ENCODE measurements at regions not wholly inside any gene's neighbourhood (a gene's known extent, or its start where the extent isn't known, plus 50 kb on each side); places are given as distances from the start of the nearest gene placed in this dataset.

DNA sequence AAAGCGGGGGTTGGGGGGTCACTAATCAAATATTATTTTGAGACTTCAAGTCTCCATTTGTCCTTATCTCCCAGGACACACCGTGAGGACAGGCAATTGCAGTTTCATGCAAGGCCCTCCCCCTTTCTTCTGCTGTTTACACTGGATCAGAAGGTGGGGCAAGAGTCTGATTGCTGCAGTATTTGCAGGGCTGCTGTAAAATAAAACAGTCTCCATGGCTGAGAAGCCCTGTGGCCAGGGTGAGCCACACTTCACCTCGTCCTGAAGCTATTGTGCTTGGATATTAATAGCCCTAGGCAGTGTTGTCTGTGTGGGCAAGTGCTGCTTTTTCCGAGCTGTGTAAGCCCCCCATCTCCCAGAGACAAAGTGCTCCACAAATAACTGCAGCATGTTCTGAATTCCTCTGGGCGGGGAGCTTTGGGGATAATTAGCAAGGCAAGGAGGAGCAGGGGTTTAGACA, 187.4 kb upstream of the NTF3 start:
- no peak for TF ChIP-seq POLR2A (IDR thresholded peaks at IDR 0.05; ENCODE audit: low read depth, low read length)
- DNase-seq (ENCODE audit: insufficient read length, low spot score) (no peak), FAIRE-seq (no peak)

DNA sequence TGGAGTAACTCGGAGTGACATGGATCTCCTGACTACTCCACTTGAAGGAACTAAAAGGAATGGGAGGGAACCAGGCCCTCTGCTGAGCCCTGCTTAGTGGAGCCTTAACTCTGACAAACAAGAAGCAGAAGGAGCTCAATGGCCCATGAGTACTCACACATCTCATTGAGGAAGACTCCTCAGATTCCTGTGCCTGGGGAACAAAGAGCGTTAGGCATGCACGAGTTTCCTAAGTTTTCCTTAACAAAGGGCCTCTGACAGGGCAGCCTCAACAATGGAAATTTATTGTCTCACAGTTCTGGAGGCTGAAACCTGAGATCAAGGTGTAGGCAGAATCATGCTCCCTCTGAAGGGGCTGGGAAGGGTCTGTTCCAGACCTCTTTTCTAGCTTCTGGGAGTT, 185.7 kb upstream of the NTF3 start:
- no peak for FAIRE-seq
- TF ChIP-seq POLR2A (IDR thresholded peaks at IDR 0.05; ENCODE audit: low read depth, low read length) = no peak
- no peak for DNase-seq (ENCODE audit: insufficient read length, low spot score)

DNA sequence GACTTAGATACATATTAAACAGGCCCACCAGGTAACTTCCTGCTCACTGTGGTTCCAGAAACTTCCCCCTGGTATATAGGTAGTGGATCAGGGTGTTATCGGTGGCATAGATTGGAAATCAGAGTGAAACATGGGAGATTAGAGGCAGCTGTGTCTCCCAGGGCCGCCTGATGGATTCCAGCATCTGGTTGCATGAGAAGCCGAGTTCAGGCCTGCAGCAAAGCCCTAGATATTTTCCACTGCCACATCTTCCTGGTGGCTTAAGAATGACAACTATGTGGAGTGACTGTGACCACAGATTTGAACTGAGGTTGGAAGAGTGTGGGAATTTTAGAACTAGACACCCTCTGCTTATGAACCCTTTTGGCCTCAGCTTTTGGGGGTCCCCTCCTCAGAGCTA, 184.8 kb upstream of the NTF3 start:
- FAIRE-seq (no peak), DNase-seq (ENCODE audit: insufficient read length, low spot score) (no peak)
- no peak for TF ChIP-seq POLR2A (IDR thresholded peaks at IDR 0.05; ENCODE audit: low read depth, low read length)

DNA sequence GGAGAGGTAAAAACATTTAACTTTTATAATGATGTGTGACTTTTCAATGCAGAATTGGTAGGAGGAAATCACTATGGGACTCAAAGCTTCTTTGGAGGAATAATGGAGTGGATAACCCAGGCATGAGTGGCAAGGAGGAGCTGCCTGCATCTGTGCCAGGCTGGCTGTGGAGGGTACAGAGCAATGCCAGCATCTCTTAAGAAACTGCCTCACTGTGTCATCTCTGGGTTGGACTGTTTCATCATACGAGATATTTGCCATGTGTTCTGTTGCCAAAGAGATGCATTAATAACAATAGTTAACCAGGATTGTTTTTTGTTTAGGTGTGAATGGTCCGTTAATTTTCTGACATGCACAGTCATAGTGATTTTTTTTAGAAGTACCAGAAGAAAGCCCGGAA, 183.7 kb upstream of the NTF3 start:
- no peak for FAIRE-seq
- TF ChIP-seq POLR2A (IDR thresholded peaks at IDR 0.05; ENCODE audit: low read depth, low read length) = no peak
- DNase-seq (ENCODE audit: insufficient read length, low spot score) = no peak

DNA sequence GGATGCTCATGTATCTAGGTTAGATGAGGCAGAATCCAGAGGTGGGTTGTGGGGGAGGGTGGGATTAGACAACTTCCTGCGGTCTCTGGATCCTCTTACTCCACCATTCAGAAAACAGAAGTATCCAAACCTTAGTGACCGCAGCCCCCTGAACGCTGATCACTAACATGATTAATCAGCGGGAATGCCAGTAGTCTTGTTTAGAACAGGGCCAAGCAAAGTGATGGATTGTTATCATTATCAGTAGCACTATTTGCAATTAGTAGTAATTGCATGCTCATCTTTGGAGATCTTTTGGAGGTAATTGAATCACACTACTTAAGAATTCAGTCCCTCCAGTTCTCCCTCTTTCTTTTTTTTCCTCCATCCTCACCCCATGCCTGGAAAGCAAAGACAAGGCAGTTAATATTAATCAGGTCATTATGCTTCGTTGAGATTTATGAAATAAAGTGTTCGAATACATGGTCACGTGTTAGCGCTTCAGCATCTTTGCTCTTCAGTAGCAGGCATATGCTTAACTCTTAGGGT, 182.8 kb upstream of the NTF3 start:
- no peak for DNase-seq (ENCODE audit: insufficient read length, low spot score)
- no peak for FAIRE-seq
- no peak for TF ChIP-seq POLR2A (IDR thresholded peaks at IDR 0.05; ENCODE audit: low read depth, low read length)

DNA sequence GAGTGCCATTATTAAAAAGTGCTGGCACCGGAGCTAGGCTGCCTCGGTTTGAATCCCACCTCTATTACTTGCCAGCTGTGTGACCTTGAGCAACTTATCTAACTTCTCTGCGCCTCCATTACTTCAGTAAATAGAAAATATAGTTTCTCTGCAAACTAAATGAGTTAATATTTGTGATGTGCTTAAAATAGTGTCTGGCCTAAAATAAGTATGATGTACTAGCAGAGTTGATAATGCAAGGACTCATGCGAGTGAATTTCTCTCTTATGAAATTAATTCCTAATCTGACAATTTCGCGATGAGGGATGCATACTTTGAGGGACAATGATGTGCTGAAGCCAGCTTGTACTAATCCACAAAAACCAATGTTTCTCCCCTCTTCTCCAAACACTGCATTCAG, 180.8 kb upstream of the NTF3 start:
- TF ChIP-seq POLR2A (IDR thresholded peaks at IDR 0.05; ENCODE audit: low read depth, low read length) = no peak
- DNase-seq (ENCODE audit: insufficient read length, low spot score) (no peak), FAIRE-seq (no peak)

DNA sequence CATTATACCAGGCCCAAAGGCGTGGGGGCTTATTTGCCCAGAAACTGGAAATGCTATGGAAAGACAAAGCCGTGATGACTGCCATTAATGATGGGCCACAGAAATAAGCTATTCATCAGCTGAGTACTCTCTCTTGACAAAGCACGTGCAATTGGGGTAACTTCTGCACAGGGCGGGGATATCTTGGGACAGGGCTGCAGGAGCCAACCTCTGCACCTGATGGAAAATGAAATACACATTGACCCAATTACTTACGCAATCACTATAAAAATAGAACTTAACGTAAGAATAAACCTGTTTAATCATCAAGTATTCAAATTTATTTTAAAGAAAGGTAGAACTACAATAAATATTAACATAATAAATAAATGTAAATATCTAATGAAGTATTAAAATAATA, 180.1 kb upstream of the NTF3 start:
- DNase-seq (ENCODE audit: insufficient read length, low spot score) (no peak), FAIRE-seq (no peak)
- no peak for TF ChIP-seq POLR2A (IDR thresholded peaks at IDR 0.05; ENCODE audit: low read depth, low read length)

DNA sequence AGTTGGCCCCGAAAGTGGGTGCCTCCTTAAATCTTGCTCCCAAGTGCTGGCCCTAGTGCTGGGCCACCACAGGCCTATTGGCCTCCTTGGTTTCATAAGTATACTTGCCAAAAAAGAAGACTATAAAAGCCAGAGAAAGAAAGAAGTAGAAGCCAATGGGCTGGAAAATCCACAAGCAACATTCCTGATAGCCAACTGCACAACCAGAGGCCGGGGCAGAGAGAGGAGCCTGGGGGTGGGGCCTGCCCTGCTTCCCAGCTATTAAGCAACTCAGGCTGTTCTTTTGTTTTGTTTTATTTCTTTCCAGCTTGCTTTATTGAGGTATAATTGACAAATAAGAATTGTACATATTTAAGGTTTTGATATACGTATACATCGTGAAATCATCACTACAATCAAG, 177.2 kb upstream of the NTF3 start:
- TF ChIP-seq POLR2A (IDR thresholded peaks at IDR 0.05; ENCODE audit: low read depth, low read length) = no peak
- DNase-seq (ENCODE audit: insufficient read length, low spot score) = no peak
- FAIRE-seq = no peak

DNA sequence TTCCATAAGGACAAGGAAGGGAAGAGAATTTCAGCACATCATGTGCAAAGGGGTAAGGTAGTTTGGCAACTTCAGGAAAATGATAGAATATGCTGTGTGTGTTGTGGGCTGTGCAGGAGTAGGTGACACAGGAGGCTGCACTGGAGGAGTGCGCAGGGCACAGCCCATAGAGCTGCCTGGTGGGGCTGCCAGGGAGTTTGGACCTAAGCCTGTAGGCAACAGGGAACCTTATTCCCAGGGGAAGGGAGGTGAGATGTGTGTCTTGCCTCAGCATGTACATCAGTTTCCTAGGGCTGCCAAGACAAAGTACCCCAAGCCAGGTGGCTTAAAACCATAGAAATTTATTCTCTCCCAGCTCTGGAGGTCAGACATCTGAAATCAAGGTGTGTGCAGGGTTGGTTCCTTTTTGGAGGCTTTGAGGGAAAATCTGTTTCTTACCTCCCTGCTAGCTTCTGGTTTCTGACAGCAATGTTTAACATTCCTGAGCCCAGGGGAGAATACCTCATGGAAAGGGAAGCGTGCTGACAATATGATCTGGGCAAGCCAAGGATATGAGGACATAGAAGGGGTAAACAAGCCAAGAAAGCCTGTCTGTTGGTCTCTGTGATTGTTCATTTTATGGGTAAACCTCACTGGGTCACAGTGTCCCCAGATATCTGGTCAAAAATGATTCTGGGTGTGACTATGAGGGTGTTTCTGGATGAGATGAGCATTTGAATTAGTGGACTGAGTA, 174.0 kb upstream of the NTF3 start:
- TF ChIP-seq POLR2A (IDR thresholded peaks at IDR 0.05; ENCODE audit: low read depth, low read length) = no peak
- FAIRE-seq = peak; percentile 33
- no peak for DNase-seq (ENCODE audit: insufficient read length, low spot score)

DNA sequence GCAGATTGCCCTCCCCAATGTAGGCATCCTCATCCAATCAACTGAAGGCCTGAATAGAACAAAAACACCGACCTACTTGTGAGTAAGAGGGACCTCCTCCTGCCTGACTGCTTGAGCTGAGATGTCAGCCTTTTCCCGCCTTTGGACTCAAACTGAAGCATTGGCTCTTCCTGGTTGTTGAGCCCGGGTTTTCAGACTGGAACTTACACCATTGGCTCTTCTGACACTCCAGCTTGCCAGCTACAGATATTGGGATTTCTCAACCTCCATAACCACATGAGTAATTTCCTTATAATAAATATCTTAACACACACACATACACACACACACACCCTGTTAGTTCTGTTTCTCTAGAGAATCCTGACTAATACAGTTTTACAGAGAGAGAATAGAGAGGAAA, 173.4 kb upstream of the NTF3 start:
- no peak for TF ChIP-seq POLR2A (IDR thresholded peaks at IDR 0.05; ENCODE audit: low read depth, low read length)
- DNase-seq (ENCODE audit: insufficient read length, low spot score) (peak; percentile 39), FAIRE-seq (peak; percentile 81)

DNA sequence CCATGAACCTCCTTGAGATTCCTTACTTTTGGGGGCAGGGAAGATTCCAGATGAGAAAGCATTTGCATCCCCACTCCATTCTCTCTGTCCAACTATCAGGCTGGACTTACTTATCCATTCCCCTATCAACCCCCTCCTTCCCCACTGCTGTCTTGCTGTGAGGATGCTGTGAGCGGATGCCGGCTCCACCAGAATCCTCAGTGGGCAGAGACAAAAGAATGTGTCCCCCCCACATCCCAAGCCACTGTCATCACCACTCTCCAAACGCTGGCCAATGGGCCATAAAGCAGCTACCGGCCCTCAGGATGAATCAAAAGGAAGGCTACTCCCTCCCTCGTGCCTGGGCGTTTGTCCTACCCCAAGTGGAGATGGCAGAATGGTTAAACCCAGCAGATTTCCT, 173.0 kb upstream of the NTF3 start:
- FAIRE-seq (no peak), DNase-seq (ENCODE audit: insufficient read length, low spot score) (no peak)
- TF ChIP-seq POLR2A (IDR thresholded peaks at IDR 0.05; ENCODE audit: low read depth, low read length) = no peak

DNA sequence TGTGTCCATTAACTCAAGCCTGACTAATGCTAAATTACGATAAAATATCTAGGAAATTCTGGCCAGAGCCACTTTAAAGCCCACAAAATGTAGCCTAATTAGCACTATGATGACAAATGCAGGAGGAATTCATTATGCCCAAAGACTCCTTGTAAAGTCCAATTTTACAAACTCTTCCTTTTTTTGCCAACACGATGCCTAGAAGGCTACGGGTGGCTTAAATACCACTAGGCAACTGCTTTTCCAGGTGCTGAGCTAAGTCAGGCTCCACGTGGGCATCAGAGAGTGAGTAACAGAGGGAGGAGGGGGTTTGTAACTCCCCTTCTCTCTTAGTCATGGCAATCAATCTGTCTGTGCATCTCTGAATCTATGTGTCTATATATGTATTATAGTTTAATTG, 172.4 kb upstream of the NTF3 start:
- TF ChIP-seq POLR2A (IDR thresholded peaks at IDR 0.05; ENCODE audit: low read depth, low read length) = no peak
- no peak for FAIRE-seq
- DNase-seq (ENCODE audit: insufficient read length, low spot score) = no peak

DNA sequence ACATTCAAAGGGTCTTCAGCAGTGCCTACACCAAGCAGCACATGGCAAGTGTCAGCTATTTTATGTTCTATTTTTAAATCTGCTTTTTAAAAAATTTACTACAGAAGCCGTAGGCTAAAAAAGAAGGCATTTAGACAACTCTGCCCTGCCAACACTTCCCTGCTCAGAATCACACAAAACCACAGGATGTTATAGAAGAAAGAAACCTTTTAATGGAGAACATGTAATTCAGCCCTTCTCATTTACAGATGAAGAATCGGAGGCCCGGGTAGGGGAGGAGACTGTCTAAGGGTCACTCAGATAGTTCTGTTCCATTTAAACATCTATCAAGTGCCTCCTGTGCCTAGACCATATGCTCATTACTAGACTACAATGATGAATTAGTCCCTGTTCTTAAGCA, 171.8 kb upstream of the NTF3 start:
- no peak for TF ChIP-seq POLR2A (IDR thresholded peaks at IDR 0.05; ENCODE audit: low read depth, low read length)
- FAIRE-seq (no peak), DNase-seq (ENCODE audit: insufficient read length, low spot score) (no peak)

DNA sequence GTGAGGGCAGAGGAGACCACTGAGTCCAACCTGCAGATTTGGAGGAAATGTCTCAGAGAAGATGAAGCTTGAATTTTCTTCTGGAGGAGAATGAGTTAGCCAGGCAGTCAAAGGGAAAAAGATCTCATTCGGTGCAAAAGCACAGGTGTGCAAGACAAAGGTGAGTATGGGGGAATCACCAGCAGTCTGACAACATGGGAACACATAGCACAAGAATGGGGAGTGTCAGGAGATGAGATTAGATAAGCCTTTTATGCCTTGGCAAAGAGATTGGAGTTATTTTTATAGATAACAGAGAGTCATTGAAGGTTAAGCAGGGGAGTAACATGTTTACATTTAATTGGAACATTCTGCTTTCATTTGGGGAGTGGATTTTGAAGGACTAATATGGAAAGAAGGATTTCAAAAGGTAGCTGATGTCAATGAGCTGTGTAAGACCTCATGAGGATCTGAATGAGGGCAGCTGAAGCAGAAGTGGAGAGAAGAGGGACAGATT, 171.3 kb upstream of the NTF3 start:
- no peak for DNase-seq (ENCODE audit: insufficient read length, low spot score)

DNA sequence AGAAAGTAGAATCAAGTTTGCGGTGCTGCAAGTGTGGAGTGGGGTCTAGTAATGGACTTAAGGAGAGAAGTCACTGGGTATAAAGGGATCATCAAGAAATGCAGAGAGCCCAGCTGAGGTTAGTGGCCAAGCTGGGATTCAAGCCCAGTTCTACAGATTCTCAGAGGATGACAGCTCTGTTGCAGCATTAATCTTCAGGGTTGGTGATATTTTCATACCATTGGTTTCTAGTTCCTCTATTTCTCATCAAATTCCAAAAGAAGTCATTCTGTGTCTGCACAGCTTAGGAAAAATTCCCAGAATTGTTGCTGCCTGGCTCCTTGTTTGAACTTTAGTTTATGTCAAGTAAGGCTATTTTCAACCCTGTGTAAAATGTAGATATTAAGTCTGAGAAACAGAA, 169.5 kb upstream of the NTF3 start:
- no peak for DNase-seq (ENCODE audit: insufficient read length, low spot score)
- TF ChIP-seq POLR2A (IDR thresholded peaks at IDR 0.05; ENCODE audit: low read depth, low read length) = no peak
- FAIRE-seq = no peak

More for the DNA sequence above, 171.3 kb upstream of the NTF3 start:
- no peak for TF ChIP-seq POLR2A (IDR thresholded peaks at IDR 0.05; ENCODE audit: low read depth, low read length)
- FAIRE-seq = no peak
